ENCODE measurements at regions not wholly inside any gene's neighbourhood (a gene's known extent, or its start where the extent isn't known, plus 50 kb on each side); places are given as distances from the start of the nearest gene placed in this dataset.
"Not testable (repeated sequence)": the region's sequence is repeated elsewhere in the genome, so short reads cannot be mapped to it uniquely, and the experiment has no call there.

DNA sequence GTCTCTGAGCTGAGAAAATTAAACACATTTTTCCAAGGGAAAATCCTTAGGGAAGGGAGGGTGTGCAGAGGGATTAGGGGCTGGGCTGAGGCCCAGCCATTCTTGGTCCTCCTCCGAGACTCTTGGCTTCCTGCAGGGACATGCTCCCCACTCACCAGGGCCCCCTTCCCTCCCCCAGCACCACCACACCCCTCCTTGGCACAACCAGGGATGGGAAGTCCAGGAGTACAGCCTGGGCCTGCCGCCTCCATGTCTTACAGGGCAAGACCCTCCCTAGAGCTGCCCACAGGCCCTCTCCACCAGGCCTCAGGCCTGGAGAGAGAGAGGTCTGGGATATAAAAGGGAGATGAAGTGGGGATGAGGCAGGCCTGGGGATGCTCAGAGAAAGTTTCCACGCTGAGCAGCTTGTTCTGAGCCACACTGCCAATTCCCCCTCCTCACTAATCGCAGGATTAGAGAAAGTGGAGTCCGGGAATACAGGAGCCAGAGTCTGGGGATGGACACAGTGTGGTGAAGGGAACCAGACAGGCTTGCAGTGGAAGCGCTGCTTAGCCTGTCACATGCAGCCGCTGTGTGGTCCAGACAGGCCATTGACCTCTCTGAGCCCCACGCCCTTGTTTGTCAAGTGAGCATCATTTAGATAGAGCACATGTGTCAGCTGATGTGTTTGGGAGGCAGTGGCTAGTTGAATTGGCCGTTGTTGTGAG lies 105.5 kb downstream of the MRPL14 start:
- DNase-seq (ENCODE audit: low read depth), result no peak
- no peak overlapping the region for H3K4me3 ChIP-seq (ENCODE audit: low read length)
- TF ChIP-seq, protein P1, sequence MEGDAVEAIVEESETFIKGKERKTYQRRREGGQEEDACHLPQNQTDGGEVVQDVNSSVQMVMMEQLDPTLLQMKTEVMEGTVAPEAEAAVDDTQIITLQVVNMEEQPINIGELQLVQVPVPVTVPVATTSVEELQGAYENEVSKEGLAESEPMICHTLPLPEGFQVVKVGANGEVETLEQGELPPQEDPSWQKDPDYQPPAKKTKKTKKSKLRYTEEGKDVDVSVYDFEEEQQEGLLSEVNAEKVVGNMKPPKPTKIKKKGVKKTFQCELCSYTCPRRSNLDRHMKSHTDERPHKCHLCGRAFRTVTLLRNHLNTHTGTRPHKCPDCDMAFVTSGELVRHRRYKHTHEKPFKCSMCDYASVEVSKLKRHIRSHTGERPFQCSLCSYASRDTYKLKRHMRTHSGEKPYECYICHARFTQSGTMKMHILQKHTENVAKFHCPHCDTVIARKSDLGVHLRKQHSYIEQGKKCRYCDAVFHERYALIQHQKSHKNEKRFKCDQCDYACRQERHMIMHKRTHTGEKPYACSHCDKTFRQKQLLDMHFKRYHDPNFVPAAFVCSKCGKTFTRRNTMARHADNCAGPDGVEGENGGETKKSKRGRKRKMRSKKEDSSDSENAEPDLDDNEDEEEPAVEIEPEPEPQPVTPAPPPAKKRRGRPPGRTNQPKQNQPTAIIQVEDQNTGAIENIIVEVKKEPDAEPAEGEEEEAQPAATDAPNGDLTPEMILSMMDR (IDR thresholded peaks at IDR 0.05; ENCODE audit: insufficient read depth, low read depth, low read length, missing control alignments), result no peak

DNA sequence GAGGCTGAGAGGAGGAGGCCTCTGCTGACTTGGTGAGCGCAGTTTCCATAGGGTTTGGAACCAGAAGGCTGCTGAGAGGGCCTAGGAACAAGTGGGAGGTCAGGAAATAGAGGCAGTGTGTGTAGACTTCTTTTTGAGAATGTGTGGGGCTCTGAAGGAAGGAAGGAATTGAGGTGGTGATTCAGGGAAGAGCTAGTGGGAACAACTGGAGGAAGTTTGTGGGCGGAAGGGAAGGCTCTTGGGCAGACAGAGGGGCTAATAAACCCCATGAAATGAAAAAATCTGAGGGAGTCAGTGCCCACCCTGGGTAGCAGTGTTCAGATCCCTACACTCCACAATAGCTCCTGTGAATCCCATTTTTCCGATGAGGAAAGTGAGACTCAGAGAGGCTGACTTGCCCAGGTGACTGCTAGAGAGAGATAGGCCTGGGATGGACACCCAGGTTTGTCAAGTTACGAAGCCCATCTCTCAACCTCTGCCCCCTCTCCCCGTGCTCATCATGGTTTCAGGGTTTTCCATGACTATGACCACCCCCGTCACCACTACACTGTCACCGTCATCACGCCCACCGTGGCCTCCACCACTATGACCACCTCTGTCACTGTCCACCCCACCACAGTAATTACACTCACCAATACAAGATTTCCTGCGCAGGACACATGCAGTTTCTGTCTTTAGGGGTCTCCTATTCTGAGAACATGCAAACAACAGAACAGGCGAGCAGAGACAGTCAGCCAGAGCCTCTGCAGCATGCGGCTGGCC lies 106.4 kb downstream of the MRPL14 start:
- TF ChIP-seq, protein P1 (IDR thresholded peaks at IDR 0.05; ENCODE audit: insufficient read depth, low read depth, low read length, missing control alignments), result no peak
- no peak for DNase-seq (ENCODE audit: low read depth)
- no peak overlapping the region for H3K4me3 ChIP-seq (ENCODE audit: low read length)

DNA sequence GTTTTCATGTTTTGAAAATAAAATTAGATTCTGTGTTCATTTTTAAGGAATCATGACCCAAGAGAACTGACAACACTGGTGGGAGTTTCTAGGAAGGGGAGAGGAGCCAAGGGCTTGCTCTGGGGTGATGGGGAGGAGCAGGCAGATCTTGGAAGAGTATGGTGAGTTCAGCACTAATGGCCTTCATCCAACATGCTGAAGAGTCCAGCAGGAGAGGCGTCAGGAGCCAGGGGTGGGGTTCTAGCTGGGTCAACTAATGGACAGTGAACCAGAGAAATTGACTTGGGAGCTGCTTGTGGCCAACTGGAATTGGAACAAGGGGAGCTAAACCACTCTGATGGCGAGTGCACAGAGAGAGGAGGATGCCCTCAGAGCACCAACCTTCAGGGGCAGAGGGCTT lies 107.1 kb downstream of the MRPL14 start:
- no peak overlapping the region for H3K4me3 ChIP-seq (ENCODE audit: low read length)
- TF ChIP-seq, protein P1 (IDR thresholded peaks at IDR 0.05; ENCODE audit: insufficient read depth, low read depth, low read length, missing control alignments), result no peak
- no peak for DNase-seq (ENCODE audit: low read depth)

DNA sequence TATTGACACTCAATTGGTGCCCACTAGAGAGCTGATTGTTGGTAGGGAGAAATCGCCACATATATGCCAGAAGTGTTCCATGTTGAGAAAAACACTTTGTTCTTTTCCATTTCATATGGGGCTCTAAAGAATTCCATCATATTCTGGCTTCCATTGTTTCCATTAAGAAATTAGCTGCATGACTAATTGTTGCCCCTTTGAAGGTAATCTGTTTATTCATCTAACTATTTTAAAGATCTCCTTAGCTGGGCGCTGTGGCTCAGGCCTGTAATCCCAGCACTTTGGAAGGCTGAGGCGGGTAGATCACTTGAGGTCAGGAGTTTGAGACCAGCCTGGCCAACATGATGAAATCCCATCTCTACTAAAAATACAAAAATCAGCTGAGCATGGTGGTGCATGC lies 109.9 kb downstream of the MRPL14 start:
- not testable (repeated sequence) for DNase-seq (ENCODE audit: low read depth); H3K4me3 ChIP-seq (ENCODE audit: low read length)

DNA sequence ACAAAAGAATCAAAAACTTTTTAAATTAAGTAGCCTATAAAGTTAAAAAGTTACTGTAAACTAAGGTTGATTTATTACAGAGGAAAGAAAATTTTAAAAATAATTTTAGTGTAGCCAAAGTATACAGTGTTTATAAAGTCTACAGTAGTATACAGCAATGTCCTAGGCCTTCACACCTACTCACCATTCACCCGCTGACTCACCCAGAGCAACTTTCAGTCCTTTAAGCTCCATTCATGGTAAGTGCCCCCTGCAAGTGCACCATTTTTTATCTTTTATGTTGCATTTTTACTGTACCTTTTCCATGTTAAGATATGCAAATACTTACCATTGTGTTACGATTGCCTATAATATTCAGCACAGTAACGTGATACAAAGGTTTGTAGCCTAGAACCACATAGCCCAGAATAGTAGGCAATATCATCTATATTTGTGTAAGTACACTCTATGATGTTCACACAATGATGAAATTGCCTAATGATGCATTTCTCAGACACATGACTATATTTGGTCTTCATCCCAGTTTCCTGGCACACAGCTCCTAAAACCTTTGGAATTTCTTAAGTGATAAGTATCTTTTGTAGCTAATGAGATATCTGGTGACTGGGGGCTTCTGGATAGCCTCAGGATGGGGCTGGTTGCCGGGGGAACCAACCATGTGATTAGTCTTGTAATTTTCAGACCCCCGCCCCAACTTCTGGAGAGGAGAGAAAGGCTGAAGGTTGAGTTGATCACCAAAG lies 111.0 kb downstream of the MRPL14 start:
- TF ChIP-seq, protein P1 (IDR thresholded peaks at IDR 0.05; ENCODE audit: insufficient read depth, low read depth, low read length, missing control alignments), result no peak
- peak; percentile 28 for DNase-seq (ENCODE audit: low read depth)
- H3K4me3 ChIP-seq (ENCODE audit: low read length), result no peak overlapping the region

DNA sequence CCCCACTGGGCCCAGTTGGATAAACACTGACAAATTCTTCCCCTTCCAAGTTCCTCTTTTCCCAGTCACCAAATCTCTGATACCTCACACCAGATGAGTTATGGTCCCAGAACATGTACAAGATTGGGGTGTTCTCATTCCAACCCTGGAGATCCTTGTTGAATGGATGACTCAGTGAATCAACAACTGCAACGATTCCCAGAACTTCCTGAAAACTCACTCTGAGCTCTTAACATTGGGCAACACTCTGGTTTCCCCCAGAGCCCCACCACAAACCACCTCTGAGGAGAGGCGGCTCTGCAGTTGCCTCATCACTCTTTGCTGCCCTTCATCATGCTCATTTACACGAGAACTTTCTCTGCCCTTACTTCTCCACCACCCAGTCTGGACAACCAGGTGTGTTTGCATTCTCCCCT lies 115.2 kb downstream of the MRPL14 start:
- peak; percentile 94 for DNase-seq (ENCODE audit: low read depth)
- no peak overlapping the region for H3K4me3 ChIP-seq (ENCODE audit: low read length)
- TF ChIP-seq, protein P1 (IDR thresholded peaks at IDR 0.05; ENCODE audit: insufficient read depth, low read depth, low read length, missing control alignments), result no peak

DNA sequence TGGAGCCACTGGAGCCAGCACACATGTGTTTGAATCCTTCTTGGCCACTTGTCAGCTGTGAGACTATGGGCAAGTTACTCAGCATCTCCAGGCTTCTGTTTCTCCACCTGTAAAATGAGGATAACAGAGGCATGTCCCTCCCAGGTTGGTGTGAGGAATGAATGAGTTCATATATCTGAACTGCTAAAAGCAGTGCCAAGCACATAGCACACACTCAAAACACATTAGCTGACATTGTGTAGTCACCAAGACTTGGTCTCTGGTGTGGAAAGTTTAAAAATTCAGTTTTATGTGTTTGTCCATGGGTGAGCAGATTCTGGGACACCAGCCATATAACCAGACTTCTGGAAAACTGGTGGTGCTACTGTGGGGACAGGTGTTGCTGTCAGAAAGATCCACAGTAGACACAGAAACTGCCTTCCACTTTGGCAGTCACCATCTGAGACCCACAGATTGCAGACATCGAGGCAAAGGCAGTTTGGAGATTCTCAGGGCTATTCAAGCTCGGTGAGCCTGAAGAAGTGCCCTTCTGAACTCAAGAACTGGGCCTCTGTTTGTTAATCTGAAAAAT lies 115.8 kb downstream of the MRPL14 start:
- no peak for DNase-seq (ENCODE audit: low read depth)
- TF ChIP-seq, protein P1 (IDR thresholded peaks at IDR 0.05; ENCODE audit: insufficient read depth, low read depth, low read length, missing control alignments), result no peak
- no peak overlapping the region for H3K4me3 ChIP-seq (ENCODE audit: low read length)

All from epithelial cell of esophagus (primary cell).